ENCODE measurements at regions not wholly inside any gene's neighbourhood (a gene's known extent, or its start where the extent isn't known, plus 50 kb on each side); places are given as distances from the start of the nearest gene placed in this dataset.

- Histone ChIP-seq H3K9me3 (ENCODE audit: control insufficient read depth, insufficient read depth, low read length) (no peaks in the 10 kb centered on the region), H3K4me3 (ENCODE audit: low read depth, low read length) (no peak overlapping the region), H3K27me3 (ENCODE audit: control insufficient read depth, insufficient read depth, low read length) (peaks cover 19% of the 10 kb centered on the region), H3K27ac (ENCODE audit: low read depth, low read length) (no peak overlapping the region)
- DNase-seq (ENCODE audit: low read depth, low spot score): no peak
- TF ChIP-seq CTCF (IDR thresholded peaks at IDR 0.05; ENCODE audit: low read depth, low read length): no peak
- ChIA-PET POLR2A (no interaction called here), CTCF (interaction anchor here (0.6 kb wide), 1 partner anchor 20 kb away, joined by 3 read pairs; no protein-coding TSS in a partner anchor)
Measured at GRCh38 chr3:139260793-139261736, 82.8 kb upstream of the MRPS22 start.

- peaks cover 19% of the 10 kb centered on the region for H3K27me3 ChIP-seq (ENCODE audit: control insufficient read depth, insufficient read depth, low read length)
Measured at GRCh38 chr3:139261754-139262586, 81.8 kb upstream of the MRPS22 start.

GRCh38 chr3:139263798-139264197 is 80.0 kb upstream of the MRPS22 start:
- H3K27me3 ChIP-seq (ENCODE audit: control insufficient read depth, insufficient read depth, low read length): peaks cover 19% of the 10 kb centered on the region
- POLR2A ChIA-PET: no interaction called here
- no peaks in the 10 kb centered on the region for H3K9me3 ChIP-seq (ENCODE audit: control insufficient read depth, insufficient read depth, low read length)
- DNase-seq (ENCODE audit: low read depth, low spot score): no peak
- no peak overlapping the region for H3K4me3 ChIP-seq (ENCODE audit: low read depth, low read length)
- no peak for TF ChIP-seq CTCF (IDR thresholded peaks at IDR 0.05; ENCODE audit: low read depth, low read length)
- no peak overlapping the region for H3K27ac ChIP-seq (ENCODE audit: low read depth, low read length)
- CTCF ChIA-PET: no interaction called here

More at GRCh38 chr3:139261754-139262586, 81.8 kb upstream of the MRPS22 start:
- no peak overlapping the region for H3K4me3 ChIP-seq (ENCODE audit: low read depth, low read length)
- no peaks in the 10 kb centered on the region for H3K9me3 ChIP-seq (ENCODE audit: control insufficient read depth, insufficient read depth, low read length)
- TF ChIP-seq CTCF (IDR thresholded peaks at IDR 0.05; ENCODE audit: low read depth, low read length): no peak
- POLR2A ChIA-PET: no interaction called here
- H3K27ac ChIP-seq (ENCODE audit: low read depth, low read length): no peak overlapping the region
- no peak for DNase-seq (ENCODE audit: low read depth, low spot score)
- CTCF ChIA-PET: no interaction called here

GRCh38 chr3:139264375-139264774 is 79.4 kb upstream of the MRPS22 start:
- H3K27me3 ChIP-seq (ENCODE audit: control insufficient read depth, insufficient read depth, low read length): peaks cover 18% of the 10 kb centered on the region
- TF ChIP-seq CTCF (IDR thresholded peaks at IDR 0.05; ENCODE audit: low read depth, low read length): no peak
- DNase-seq (ENCODE audit: low read depth, low spot score): no peak
- CTCF ChIA-PET: no interaction called here
- no peaks in the 10 kb centered on the region for H3K9me3 ChIP-seq (ENCODE audit: control insufficient read depth, insufficient read depth, low read length)
- no peak overlapping the region for H3K4me3 ChIP-seq (ENCODE audit: low read depth, low read length)
- POLR2A ChIA-PET: interaction anchor here (0.5 kb wide), 1 partner anchor 34 kb away, joined by 8 read pairs; no protein-coding TSS in a partner anchor
- no peak overlapping the region for H3K27ac ChIP-seq (ENCODE audit: low read depth, low read length)

Measured in AG04450 (cell line).